ENCODE measurements at regions not wholly inside any gene's neighbourhood (a gene's known extent, or its start where the extent isn't known, plus 50 kb on each side); places are given as distances from the start of the nearest gene placed in this dataset.

DNA sequence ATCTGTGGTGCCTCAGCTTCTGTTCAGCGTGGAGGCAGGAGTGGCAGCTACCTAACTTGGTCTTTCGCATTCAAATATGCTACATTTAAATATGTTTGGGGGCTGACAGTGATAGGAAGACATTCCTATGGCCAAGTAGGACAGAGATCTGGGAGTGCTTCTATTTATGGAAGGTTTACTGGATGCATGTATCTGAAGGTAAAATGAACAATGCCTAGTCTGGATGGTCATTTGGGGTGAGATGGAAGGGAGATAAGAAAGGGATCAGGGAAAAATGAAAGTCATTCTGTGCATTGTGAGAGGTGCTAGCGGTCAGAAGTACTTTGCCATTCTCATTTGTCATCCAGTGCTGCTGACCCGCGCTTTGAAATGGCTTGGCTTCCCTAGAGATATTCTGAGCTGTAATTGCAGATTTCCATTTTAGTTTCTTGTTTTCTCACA lies 107.3 kb upstream of the FOXN2 start:
- peak; percentile 38 to 48 for DNase-seq
- TF ChIP-seq POLR2A (IDR thresholded peaks at IDR 0.05; ENCODE audit: low read length) (no peak), GATA1 (IDR thresholded peaks at IDR 0.05; ENCODE audit: low read depth, low read length) (no peak)

DNA sequence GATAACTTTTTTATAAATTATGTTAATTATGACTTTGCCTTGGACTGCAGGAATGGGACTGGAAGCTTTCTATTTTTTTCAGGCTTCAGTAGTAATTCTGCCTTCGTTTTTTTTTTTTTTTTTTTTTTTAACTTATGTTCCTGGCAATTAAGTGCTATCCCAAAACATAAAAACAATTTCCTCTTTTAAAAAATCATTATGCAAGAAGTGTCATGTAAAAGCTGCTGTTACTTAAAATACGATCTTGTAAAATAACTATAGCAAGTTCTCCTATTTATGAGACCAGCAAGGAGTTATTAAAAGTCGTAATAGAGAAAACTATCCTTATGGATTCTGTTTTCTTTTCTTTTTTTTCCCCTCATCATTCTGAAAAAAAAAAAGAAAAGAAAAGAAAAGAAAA lies 106.6 kb upstream of the FOXN2 start:
- TF ChIP-seq GATA1 (IDR thresholded peaks at IDR 0.05; ENCODE audit: low read depth, low read length) = no peak
- TF ChIP-seq POLR2A (IDR thresholded peaks at IDR 0.05; ENCODE audit: low read length) = no peak

DNA sequence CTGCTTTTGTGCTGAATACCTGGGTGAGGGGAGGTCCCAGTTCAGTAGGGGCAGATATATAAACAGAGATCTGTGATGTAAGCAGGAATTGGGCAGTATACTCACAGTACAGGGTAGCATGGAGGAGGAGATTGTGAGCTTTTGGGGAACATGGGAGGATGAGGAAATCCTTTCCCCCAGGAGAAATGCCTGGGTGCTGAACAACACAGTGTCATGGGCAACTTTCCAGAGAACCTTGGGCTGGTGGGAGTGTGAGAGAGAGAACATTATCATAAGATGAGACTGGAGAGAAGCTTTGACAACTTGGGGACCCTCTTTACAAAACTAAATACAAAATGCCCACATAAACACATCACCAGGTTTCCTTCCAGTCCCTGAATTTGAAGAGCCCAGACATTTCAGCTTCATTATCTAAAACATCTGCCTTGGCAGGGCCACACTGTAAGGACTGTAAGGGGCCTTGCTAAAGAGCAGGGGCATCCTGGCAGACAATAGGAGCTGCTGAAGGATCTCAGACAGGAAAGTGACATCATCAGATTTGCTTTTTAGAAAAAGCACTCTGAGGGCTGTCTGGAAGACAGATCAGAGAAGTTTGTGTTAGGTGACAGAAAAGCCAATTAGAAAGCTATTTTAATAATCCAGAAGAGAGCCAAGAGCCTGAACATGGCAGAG lies 105.1 kb upstream of the FOXN2 start:
- no peak for TF ChIP-seq POLR2A (IDR thresholded peaks at IDR 0.05; ENCODE audit: low read length)
- TF ChIP-seq GATA1 (IDR thresholded peaks at IDR 0.05; ENCODE audit: low read depth, low read length) = no peak
- DNase-seq = peak; percentile 24 to 32

More for the DNA sequence above, 106.6 kb upstream of the FOXN2 start:
- no peak for DNase-seq

DNA sequence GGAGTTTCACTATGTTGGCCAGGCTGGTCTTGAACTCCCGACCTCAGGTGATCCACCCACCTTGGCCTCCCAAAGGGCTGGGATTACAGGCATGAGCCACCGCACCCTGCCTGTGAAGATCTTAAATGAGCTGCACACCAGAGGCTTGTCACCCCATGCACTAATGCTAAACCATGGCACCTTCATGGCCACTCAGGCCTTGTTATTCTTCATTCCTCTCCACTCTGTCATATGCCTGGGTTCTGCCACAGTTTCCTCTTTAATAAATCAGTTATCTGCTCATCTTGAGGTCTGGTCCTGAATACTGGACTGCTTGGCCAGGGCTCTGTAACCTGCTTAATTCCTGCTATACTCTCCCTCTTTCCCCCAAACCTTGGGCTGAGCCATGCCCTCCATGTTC lies 104.3 kb upstream of the FOXN2 start:
- TF ChIP-seq POLR2A (IDR thresholded peaks at IDR 0.05; ENCODE audit: low read length) (no peak), GATA1 (IDR thresholded peaks at IDR 0.05; ENCODE audit: low read depth, low read length) (no peak)

DNA sequence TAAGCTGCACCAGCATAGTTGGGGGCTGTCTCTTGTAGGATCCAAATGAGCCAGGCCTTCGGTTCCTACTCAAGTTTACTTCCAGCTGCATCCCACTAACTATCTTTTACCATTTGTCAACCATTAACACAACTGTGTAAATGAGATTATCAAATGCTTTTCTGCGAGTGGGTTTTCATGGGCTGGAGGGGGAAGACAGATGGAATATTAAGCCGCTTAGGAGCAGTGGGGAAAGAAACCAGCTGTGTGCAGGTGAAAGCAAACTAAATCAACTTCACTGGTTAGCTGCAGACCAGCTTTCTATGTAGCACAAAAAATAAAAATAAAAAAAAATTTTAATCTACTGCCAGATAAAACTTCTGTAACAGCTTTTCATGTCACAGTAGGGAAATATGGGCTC lies 100.8 kb upstream of the FOXN2 start:
- no peak for DNase-seq
- TF ChIP-seq POLR2A (IDR thresholded peaks at IDR 0.05; ENCODE audit: low read length) = no peak
- TF ChIP-seq GATA1 (IDR thresholded peaks at IDR 0.05; ENCODE audit: low read depth, low read length) = no peak

More for the DNA sequence above, 104.3 kb upstream of the FOXN2 start:
- no peak for DNase-seq

DNA sequence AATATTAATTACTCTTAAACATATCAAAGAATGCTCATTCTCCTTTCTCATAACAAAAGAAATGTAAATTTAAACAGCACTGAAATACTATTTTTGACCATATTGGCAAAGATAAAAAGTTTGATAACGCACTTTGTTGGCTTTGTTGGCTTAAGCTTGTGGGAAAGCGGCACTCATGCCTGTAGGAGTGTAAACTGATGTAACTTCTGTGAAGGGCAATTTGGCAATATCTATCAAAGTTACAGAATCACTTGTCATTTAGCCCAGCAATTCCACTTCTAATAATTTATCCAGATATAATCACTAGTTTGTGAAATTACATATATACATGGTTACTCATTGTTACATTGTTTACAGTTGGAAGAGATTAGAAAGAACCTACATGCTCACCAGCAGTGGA lies 96.3 kb upstream of the FOXN2 start:
- no peak for DNase-seq
- no peak for TF ChIP-seq GATA1 (IDR thresholded peaks at IDR 0.05; ENCODE audit: low read depth, low read length)
- no peak for TF ChIP-seq POLR2A (IDR thresholded peaks at IDR 0.05; ENCODE audit: low read length)

DNA sequence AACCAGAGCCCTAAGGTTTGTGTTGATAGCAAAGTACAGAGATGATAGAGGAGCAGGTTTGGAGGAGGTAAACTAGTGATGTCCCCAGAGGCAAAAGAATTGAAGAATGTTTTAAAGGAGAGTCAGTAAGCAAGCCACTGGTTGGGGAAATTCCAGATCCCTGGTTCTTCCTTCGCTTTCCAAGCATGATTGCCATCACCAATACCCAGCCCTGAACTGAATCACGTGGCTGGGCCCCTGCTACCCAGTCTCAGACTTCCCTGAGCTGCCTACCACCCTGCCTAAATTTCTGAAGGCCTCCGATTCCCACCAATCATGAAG lies 95.3 kb upstream of the FOXN2 start:
- TF ChIP-seq GATA1 (IDR thresholded peaks at IDR 0.05; ENCODE audit: low read depth, low read length) (no peak), POLR2A (IDR thresholded peaks at IDR 0.05; ENCODE audit: low read length) (no peak)

DNA sequence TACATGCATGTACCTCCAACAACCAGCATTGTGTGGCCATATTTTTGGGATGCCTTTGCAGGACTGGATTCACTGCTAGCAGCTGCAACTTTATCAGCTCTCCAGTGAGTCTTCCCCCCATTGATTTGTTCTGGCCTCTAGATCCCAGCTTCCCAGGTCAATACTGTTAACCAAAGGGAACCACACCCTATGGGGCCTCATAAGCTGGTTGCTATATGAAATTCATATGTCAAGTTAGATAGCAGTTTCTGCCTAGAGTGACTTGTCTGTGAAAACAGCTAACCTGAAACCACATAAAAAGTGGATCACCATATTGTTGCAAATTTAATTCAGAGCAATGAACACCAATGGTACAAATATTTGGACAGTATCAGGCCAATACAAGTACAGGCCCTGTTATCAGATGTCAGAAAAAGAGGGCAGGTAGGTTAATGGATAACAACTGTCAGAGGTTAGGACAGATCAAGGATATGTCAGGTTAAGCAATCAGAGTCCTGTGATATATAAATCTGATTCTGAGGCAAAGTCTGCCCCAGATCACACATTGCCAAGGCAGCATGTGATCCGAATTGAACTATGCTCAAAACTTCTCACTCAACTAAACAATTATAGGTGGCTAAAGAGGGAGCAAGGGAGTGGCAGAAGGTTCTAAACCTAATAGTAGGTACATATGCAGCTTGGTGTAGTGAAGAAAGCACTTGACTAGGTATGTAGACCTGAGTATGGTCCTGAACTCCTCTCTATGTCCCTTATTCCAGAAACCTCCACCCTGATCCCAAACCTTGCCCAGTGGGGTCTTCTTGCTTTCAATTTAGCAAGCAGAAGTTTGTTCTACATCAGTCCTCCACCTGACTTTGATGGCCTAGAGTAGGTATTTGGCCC lies 94.7 kb upstream of the FOXN2 start:
- no peak for TF ChIP-seq POLR2A (IDR thresholded peaks at IDR 0.05; ENCODE audit: low read length)
- no peak for TF ChIP-seq GATA1 (IDR thresholded peaks at IDR 0.05; ENCODE audit: low read depth, low read length)
- DNase-seq = peak; percentile 44 to 62

More for the DNA sequence above, 95.3 kb upstream of the FOXN2 start:
- DNase-seq = no peak

DNA sequence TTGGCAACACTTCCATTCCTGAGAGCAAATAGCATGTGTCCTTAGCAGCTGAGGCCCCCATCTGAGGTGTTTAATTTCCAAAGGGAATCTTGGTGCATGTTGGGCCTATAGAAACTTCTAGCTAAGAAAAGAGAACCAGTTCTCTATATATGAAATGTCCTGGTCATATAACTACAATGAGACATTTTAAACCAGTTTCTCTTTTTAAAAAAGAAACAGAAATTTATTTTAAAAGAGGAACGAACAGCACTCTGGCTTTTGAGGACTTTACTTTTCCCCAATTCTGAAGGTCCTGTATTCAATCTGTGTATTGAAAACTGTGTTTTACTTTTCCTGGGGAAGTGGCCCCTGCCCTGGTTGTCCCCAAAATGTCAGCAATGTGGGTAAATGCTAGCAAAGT lies 94.0 kb upstream of the FOXN2 start:
- no peak for TF ChIP-seq GATA1 (IDR thresholded peaks at IDR 0.05; ENCODE audit: low read depth, low read length)
- TF ChIP-seq POLR2A (IDR thresholded peaks at IDR 0.05; ENCODE audit: low read length) = no peak
- no peak for DNase-seq

DNA sequence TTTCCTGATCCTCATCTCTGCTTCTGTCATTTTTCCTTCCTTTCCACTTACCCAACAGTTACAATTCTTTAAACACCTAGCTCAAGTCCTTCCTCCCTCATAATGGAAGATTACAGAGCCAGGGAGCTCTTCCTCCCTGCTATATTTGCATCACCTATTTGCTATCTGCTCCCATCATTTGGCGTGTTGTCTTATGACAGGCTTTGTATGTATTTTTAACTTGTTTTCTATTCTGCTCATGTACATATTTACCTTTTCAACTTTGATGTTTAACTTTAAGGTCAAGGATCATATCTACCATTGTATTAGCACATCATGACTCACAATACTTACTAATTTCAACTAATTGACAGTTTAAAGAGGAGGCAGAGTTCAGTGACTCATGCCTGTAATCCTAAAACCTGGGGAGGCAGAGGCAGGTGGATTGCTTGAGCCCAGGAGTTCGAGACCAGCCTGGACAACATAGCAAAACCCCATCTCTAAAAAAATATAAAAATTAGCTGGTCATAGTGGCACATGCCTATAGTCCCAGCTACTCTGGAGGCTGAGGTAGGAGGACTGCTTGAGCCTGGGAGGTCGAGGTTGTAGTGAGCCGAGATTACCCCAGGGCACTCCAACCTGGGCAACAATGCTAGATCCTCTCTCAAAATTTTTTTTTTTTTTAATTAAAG lies 92.5 kb upstream of the FOXN2 start:
- no peak for TF ChIP-seq POLR2A (IDR thresholded peaks at IDR 0.05; ENCODE audit: low read length)
- no peak for TF ChIP-seq GATA1 (IDR thresholded peaks at IDR 0.05; ENCODE audit: low read depth, low read length)
- DNase-seq = no peak

DNA sequence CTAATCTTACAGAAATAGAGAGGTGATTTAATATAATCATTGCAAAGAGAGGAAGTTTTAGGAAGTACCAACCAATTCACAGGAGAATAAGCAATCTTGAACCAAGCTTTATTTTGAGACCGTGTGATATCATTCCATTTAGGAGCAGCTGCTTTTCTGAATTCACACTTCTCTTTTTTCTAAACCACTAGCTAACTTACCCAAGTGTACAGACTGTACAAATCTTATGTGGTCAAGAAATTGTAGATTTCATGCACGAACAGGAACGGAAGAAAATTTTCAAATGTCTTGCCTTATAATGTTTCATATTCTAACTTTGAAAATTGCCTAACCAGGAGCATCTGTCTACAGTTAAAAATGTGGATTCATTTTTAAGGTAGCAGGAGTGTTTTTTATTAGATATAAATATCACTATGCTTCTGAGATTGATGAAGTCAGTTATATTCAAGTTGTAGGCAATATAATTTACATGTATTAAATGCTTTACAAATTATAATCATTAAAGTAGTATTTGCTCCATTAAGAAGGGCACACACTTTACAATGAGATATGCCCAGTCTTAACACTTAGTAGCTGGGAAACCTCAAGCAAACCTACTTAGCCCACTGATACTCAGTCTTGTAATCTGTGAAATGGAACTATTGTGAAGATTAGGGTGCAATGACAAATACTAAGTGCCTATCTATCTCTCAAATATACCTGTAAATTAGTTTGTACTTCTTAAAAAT lies 86.7 kb upstream of the FOXN2 start:
- DNase-seq = no peak
- no peak for TF ChIP-seq POLR2A (IDR thresholded peaks at IDR 0.05; ENCODE audit: low read length)
- no peak for TF ChIP-seq GATA1 (IDR thresholded peaks at IDR 0.05; ENCODE audit: low read depth, low read length)

DNA sequence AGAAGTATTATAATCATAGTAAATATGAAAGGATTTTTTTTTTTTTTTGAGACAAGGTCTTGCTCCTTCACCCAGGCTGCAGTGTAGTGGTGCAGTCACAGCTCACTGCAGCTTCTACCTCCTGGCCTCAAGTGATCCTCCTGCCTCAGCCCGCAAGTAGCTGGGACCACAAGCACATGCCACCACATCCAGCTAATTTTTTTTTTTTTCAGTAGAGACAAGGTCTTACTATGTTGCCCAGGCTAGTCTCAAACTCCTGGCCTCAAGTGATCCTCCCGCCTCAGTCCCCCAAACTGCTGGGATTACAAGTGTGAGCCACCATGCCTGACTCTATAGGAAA lies 86.2 kb upstream of the FOXN2 start:
- no peak for TF ChIP-seq POLR2A (IDR thresholded peaks at IDR 0.05; ENCODE audit: low read length)
- TF ChIP-seq GATA1 (IDR thresholded peaks at IDR 0.05; ENCODE audit: low read depth, low read length) = no peak
- no peak for DNase-seq

DNA sequence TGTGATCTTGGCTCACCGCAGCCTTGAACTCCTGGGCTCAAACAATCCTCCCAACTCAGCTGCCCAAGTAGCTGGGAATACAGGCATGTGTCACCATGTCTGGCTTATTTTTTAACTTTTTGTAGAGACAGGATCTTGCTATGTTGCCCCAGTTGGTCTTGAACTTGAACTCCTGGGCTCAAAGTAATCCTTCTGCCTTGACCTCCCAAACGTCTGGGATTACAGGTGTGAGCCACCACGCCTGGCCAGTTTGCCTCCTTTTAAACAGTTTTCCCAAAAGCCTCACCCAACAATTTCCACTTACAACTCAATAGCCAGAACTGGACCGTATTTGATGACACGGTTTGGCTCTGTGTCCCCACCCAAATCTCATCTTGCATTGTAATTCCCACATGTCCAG lies 85.4 kb upstream of the FOXN2 start:
- TF ChIP-seq GATA1 (IDR thresholded peaks at IDR 0.05; ENCODE audit: low read depth, low read length) (no peak), POLR2A (IDR thresholded peaks at IDR 0.05; ENCODE audit: low read length) (no peak)
- DNase-seq = no peak

DNA sequence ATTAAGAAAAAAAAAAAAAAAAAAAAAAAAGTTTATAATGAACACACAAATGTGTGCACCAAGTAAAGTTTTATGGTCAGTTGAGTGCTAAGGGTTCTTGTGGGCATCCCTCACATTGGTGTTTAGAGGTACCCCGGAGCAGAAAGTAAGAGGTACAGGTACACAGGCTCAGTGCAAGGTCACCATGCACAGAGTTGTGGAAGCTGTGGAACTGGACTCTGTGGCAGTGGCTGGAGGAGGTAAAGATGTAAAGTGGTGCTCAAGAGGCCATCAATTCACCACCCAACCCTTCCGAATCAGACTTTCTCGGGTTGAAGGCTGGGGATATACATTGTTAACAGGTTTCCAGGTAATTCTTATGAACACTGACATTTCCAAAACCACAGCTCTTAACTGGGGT lies 83.6 kb upstream of the FOXN2 start:
- TF ChIP-seq GATA1 (IDR thresholded peaks at IDR 0.05; ENCODE audit: low read depth, low read length) (no peak), POLR2A (IDR thresholded peaks at IDR 0.05; ENCODE audit: low read length) (no peak)
- no peak for DNase-seq
